Gastroesophageal sphincter (tissue), 4 donors: ENCODE measurements at regions not wholly inside any gene's neighbourhood (a gene's known extent, or its start where the extent isn't known, plus 50 kb on each side); places are given as distances from the start of the nearest gene placed in this dataset.

ENCODE experiments used
- ATAC-seq: fragments of 150-250 bp; one replicate; pipeline ENCODE4 v1.9.1; 2016; ENCODE audit warnings: mild to moderate bottlenecking, moderate library complexity
- H3K27ac ChIP-seq, 4 donors: fragments of 200-600 bp; sonication (generic) in 3 of 4; 1 replicate in 3 of 4; 2 replicates in 1 of 4; pipeline ENCODE4 v1.5.1; 2016 to 2019
- H3K27me3 ChIP-seq: fragments of 200-600 bp; sonication (generic); one replicate; pipeline ENCODE4 v1.5.1; 2019
- H3K36me3 ChIP-seq, 2 donors: fragments of 200-600 bp; sonication (generic); one replicate each; pipeline ENCODE4 v1.5.1; 2019; ENCODE audit warnings: control low read depth in 1 of 2
- H3K4me1 ChIP-seq, 3 donors: fragments of 200-600 bp; sonication (generic); 1 replicate in 2 of 3; 2 replicates in 1 of 3; pipeline ENCODE4 v1.5.1; 2016 to 2019; ENCODE audit warnings: control low read depth in 2 of 3
- H3K4me3 ChIP-seq, 2 donors: fragments of 200-600 bp; sonication (generic); one replicate each; pipeline ENCODE4 v1.5.1; 2019; ENCODE audit warnings: mild to moderate bottlenecking in 1 of 2, moderate library complexity in 1 of 2
- H3K9me3 ChIP-seq, 3 donors: fragments of 200-600 bp; sonication (generic); one replicate each; pipeline ENCODE4 v1.5.1; 2017 to 2019; ENCODE audit warnings: control low read depth in 2 of 3
- CTCF ChIP-seq, 4 experiments: fragments of 200-600 bp in 2 of 4; fragments of 450-650 bp in 2 of 4; sonication (generic) in 1 of 4; IDR thresholded peaks; one replicate each; pipeline ENCODE4 v1.5.1; 2017 to 2019; ENCODE audit warnings: antibody characterized with exemption in 4 of 4, mild to moderate bottlenecking in 2 of 4, moderate library complexity in 2 of 4
- EP300 ChIP-seq: sonication (generic); formaldehyde crosslinking; IDR thresholded peaks from one replicate; pipeline ENCODE4 v1.6.1; 2017; ENCODE audit warnings: antibody characterized with exemption, mild to moderate bottlenecking
- POLR2A ChIP-seq, 2 donors: fragments of 450-650 bp; IDR thresholded peaks; one replicate each; pipeline ENCODE4 v1.6.1; 2017; ENCODE audit warnings: antibody characterized with exemption in 2 of 2, mild to moderate bottlenecking in 2 of 2, moderate library complexity in 1 of 2
- POLR2AphosphoS5 ChIP-seq: sonication (generic); formaldehyde crosslinking; IDR thresholded peaks from one replicate; pipeline ENCODE4 v1.6.1; 2017; ENCODE audit warnings: antibody characterized with exemption
- WGBS, 2 donors: methylation state at CpG; one replicate each; pipeline ENCODE4 v1.1.5; 2018; ENCODE audit warnings: low coverage in 1 of 2; 5-methylcytosine and 5-hydroxymethylcytosine counted together

- 90 to 100% methylated on average over 1 of the region's 1 CpG for WGBS, 2 donors
- Histone ChIP-seq H3K27me3 (no peaks in the 10 kb centered on the region), H3K4me1 (peaks cover 0 to 16% (median 0%) of the 10 kb centered on the region in 3 donors), H3K4me3 (no peak overlapping the region), H3K9me3 (no peaks in the 10 kb centered on the region), H3K27ac (no peak overlapping the region), H3K36me3 (no peaks in the 10 kb centered on the region)
- ATAC-seq, result no peak
- no peak for TF ChIP-seq POLR2A (IDR thresholded peaks at IDR 0.05)
- TF ChIP-seq POLR2AphosphoS5, result no peak
- TF ChIP-seq EP300, result no peak
- no peak for TF ChIP-seq CTCF (IDR thresholded peaks at IDR 0.05)
Measured at GRCh38 chr9:38305582-38305981, 86.9 kb upstream of the ALDH1B1 start.

GRCh38 chr9:38301376-38302106, 91.0 kb upstream of the ALDH1B1 start:
- 86 to 98% methylated on average over 5 to 7 of the region's 7 CpGs for WGBS, 2 donors
- Histone ChIP-seq H3K4me3 (no peak overlapping the region), H3K4me1 (no peaks in the 10 kb centered on the region), H3K27ac (no peak overlapping the region), H3K27me3 (no peaks in the 10 kb centered on the region), H3K36me3 (no peaks in the 10 kb centered on the region), H3K9me3 (no peaks in the 10 kb centered on the region)
- TF ChIP-seq EP300 (no peak), CTCF (IDR thresholded peaks at IDR 0.05) (no peak), POLR2AphosphoS5 (no peak), POLR2A (IDR thresholded peaks at IDR 0.05) (no peak)
- no peak for ATAC-seq

- TF ChIP-seq EP300 (no peak), POLR2A (IDR thresholded peaks at IDR 0.05) (no peak), POLR2AphosphoS5 (no peak), CTCF (IDR thresholded peaks at IDR 0.05) (no peak)
- H3K27ac ChIP-seq, result no peak overlapping the region
- H3K4me1 ChIP-seq, result peaks cover 0 to 3% (median 0%) of the 10 kb centered on the region in 3 donors
- H3K4me3 ChIP-seq, result no peak overlapping the region
- no peaks in the 10 kb centered on the region for H3K36me3 ChIP-seq
- 22 to 64% methylated on average over 3 of the region's 3 CpGs for WGBS, 2 donors
- no peaks in the 10 kb centered on the region for H3K9me3 ChIP-seq
- no peak for ATAC-seq
- no peaks in the 10 kb centered on the region for H3K27me3 ChIP-seq
Measured at GRCh38 chr9:38299856-38300255, 92.6 kb upstream of the ALDH1B1 start.

GRCh38 chr9:38298904-38299303, 93.6 kb upstream of the ALDH1B1 start:
- no peaks in the 10 kb centered on the region for H3K9me3 ChIP-seq
- H3K36me3 ChIP-seq, result no peaks in the 10 kb centered on the region
- no peaks in the 10 kb centered on the region for H3K27me3 ChIP-seq
- peaks cover 0 to 13% (median 0%) of the 10 kb centered on the region in 3 donors for H3K4me1 ChIP-seq
- no peak for ATAC-seq
- no peak overlapping the region for H3K27ac ChIP-seq
- TF ChIP-seq POLR2AphosphoS5 (no peak), EP300 (no peak), CTCF (IDR thresholded peaks at IDR 0.05) (no peak), POLR2A (IDR thresholded peaks at IDR 0.05) (no peak)
- no peak overlapping the region for H3K4me3 ChIP-seq
- WGBS, 2 donors, result 50 to 93% methylated on average over 1 to 3 of the region's 3 CpGs

- 30 to 40% methylated on average over 2 to 4 of the region's 6 CpGs for WGBS, 2 donors
Measured at GRCh38 chr9:38298503-38298902, 94.0 kb upstream of the ALDH1B1 start.

More at GRCh38 chr9:38298503-38298902, 94.0 kb upstream of the ALDH1B1 start:
- no peak overlapping the region for H3K4me3 ChIP-seq
- no peaks in the 10 kb centered on the region for H3K9me3 ChIP-seq
- H3K4me1 ChIP-seq, result peaks cover 0 to 17% (median 0%) of the 10 kb centered on the region in 3 donors
- ATAC-seq, result no peak
- TF ChIP-seq POLR2A (IDR thresholded peaks at IDR 0.05) (no peak), POLR2AphosphoS5 (no peak), EP300 (no peak), CTCF (IDR thresholded peaks at IDR 0.05) (no peak)
- H3K27me3 ChIP-seq, result no peaks in the 10 kb centered on the region
- no peaks in the 10 kb centered on the region for H3K36me3 ChIP-seq
- H3K27ac ChIP-seq, result no peak overlapping the region
